Inflammatory macrophage treated with lipopolysaccharide for 1 hour (primary cell): ENCODE measurements at regions not wholly inside any gene's neighbourhood (a gene's known extent, or its start where the extent isn't known, plus 50 kb on each side); places are given as distances from the start of the nearest gene placed in this dataset.
A peak's percentile ranks its signal among the peaks of the same experiment; 100 is the strongest.

ENCODE experiments used
- DNase-seq, 2 donors: peaks; one replicate each; pipeline ENCODE4 v3.0.0-alpha.2; 2020 to 2022

DNA sequence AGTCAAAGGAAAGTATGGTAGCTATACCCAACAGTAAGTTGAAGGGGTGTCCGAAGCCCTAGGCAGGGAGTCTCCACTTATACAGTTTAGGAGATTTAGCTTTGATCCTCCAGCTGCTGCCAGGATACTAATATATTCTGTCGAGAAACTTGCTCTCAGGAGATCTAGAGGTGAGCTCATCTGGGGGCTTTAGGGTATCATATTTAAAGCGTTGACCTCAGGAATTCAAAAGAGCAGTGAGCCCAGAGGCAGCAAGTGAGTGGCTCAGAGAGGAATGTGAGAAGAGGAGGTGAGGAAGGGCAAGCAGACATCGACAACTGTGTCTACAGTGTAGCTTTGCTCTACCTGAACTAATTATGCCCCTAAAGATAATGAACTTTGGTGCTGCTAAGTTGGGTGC is 245.1 kb upstream of the LRTM1 start:
- DNase-seq, result no peak

- DNase-seq, result no peak
These were observed 242.6 kb upstream of the LRTM1 start for GRCh38 chr3:55170444-55170843.

DNA sequence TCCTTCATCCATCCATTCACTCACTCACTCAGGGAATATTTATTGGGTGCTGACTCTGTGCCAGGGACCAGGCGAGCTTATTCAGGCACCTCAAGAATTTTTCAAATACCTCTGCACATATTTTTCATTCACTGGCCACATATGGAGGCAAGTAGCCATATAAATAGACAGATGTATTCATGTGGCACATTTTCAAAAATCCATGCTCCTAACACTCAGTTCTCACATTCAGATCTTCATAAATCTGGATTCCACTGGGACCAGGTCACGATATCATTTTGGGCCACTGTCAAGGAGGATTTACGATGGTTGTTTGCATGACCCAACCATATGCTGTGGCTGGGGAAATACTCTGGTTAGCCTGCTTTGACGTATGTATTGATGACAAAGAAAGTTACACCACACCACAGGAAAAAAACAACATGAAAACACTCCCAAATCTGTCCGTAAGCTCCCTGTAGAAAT is 241.8 kb upstream of the LRTM1 start:
- no peak for DNase-seq

GRCh38 chr3:55169161-55169560 is 241.3 kb upstream of the LRTM1 start:
- no peak for DNase-seq

- no peak for DNase-seq
These were observed 239.9 kb upstream of the LRTM1 start for GRCh38 chr3:55167586-55168317.

DNA sequence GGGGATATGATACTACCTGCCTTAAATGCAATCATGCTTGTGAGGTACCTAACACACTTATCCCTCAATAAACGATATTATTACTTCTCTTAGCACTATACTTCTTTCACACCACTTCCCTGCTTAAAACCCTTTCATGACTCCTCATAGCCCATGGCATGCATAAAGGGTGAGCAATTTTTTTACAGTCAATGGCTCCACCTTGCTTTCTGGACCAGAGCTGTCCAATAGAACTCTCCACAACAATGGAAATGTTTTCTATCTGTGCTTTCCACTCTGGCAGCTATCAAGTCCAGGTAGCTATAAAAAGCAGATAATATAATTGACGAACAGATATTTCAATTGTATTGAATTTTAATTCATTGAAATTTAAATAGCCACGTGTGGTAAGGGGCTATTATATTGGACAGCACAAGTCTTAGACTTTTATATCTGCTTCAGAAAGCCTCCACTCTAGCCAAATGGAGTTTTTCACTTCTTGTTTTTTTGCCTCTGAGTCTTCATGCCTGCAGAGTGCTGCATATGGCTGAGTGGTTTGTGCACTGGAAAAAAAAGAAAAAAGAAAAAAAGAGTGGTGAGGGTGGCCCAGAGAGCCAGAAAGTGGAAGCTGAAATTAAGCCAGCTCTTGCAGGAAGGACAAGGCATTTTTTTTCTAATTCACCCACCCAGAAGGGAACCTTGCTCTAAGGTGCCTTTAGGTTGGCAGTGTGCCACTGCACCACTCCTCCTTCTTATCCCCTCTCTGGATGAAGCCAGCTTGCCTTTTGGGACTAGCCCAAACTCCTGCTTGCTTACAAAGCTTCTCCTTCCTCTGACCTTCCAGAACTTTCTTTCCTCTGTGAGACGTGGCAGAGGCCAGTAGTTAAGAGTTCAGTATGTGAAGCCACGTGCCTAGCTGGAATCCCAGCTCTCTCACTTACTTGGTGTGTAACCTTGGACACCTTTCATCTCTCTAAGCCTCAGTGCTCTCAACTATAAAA is 239.0 kb upstream of the LRTM1 start:
- no peak for DNase-seq

- DNase-seq, result no peak
These were observed 238.0 kb upstream of the LRTM1 start for GRCh38 chr3:55165704-55166405.

GRCh38 chr3:55165278-55165677 is 237.4 kb upstream of the LRTM1 start:
- no peak for DNase-seq

DNA sequence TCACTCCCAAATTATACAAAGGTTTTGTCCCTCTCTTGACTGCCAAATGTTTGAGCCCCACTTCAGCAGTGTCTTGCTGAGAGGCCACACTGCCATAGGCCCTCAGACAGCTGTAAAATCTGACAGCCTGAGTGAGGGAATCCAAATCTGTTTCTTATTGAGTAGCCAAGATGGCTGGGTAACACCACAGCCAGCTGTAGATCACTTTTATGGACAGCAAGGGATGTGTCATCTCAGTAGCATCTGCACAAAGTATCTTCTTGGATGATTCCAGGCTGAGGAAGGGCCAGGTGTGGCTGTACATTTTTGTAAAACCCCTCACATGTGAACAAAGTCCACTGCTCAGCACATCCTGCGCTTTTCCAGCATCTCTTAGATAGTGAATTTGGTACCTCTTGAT is 237.0 kb upstream of the LRTM1 start:
- DNase-seq, result no peak

DNA sequence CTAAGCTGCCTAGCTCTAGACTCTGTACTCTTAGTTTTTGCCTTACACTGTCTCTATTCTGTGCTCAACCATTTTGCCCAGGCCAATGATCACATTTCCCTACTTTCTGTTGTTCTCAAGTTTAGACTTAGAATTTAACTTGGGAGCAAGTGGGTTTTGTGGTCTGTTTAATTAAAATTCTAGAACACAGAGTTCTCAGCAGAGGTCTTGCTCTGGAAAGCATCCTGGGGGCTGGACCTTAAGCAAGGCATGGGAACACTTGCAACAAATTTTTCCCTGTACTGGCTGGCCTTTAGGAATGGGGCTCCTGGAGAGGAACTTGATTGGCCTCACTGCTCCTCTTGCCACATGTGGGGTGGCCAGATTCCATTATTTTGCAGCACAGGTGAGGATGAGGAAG is 236.3 kb upstream of the LRTM1 start:
- no peak for DNase-seq

GRCh38 chr3:55163421-55163820 is 235.6 kb upstream of the LRTM1 start:
- no peak for DNase-seq

- DNase-seq, result no peak
These were observed 234.4 kb upstream of the LRTM1 start for GRCh38 chr3:55162031-55162795.

- DNase-seq, result no peak
These were observed 233.4 kb upstream of the LRTM1 start for GRCh38 chr3:55161231-55161630.

DNA sequence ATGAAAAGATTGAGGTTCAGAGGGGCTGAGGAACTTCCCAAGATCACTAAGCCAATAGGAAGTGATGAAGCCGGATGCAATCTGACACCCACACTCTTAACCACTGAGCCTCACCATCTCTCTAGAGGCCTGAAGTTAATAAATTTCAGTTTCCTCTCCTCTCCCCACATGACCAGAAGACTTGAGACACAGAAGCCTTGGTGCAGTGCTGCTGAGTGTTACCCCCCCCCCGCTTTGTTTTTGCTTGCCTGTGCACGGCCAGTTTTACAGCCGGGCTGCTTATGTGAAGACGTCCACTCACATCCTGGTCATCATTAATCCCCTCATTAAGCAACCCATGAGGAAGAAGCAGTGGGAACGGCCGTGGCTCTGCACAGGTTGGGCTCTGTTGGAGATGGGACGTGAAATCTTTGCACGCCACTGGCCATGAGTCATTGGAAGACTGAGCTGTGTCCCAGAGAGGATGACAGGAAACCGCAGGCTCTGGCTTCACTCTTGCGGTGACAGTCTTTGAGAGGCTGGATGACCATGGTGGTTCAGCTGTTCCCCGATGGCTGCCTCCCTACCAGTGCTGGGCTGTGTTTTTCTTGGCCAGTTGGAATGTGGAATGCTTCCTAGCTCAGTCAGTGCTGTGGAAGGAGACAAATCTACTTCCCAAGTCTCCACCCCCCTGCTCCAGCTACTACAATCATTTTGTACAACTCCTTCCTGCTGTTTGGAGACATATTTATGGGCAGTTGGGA is 232.6 kb upstream of the LRTM1 start:
- peak; percentile 10 to 29 for DNase-seq

DNA sequence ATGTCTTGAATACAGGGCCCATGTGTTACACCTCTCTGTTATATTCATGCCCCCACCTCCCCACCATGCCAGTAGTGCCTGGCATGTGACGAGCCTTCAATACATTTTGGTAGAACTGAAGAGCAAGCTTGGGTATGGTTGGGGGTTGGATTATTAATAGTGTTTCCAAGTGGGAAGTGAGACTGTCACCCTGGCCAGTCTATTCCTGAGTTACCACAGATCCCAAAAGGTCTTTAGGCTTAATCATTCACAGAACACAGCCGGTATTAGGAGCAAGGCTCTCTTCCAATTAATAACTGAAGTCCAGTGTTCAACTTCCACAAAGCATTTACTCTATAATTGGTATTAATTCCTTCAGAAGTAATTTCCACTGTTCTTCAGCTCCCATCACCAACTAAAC is 231.9 kb upstream of the LRTM1 start:
- DNase-seq, result no peak

- DNase-seq, result no peak
These were observed 231.2 kb upstream of the LRTM1 start for GRCh38 chr3:55159016-55159415.

DNA sequence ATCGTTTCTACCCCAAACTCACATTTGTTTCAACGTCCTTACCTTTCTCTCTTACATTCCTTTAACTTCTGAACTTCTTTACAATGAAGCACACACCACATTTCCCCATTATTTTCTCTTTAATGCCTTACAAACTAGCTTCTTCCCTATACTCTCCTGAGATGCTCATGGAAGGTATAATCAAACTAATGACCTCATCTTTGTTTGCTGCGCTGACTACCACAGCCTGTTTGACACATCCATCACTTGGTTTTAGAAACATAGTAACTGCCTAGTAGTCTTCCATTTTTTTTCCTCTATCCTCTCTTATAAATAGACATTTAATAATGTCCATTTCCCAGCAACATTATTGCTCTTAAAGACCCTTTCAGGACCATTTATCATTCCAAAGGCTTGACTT is 230.5 kb upstream of the LRTM1 start:
- no peak for DNase-seq

GRCh38 chr3:55157731-55158130 is 229.9 kb upstream of the LRTM1 start:
- no peak for DNase-seq

DNA sequence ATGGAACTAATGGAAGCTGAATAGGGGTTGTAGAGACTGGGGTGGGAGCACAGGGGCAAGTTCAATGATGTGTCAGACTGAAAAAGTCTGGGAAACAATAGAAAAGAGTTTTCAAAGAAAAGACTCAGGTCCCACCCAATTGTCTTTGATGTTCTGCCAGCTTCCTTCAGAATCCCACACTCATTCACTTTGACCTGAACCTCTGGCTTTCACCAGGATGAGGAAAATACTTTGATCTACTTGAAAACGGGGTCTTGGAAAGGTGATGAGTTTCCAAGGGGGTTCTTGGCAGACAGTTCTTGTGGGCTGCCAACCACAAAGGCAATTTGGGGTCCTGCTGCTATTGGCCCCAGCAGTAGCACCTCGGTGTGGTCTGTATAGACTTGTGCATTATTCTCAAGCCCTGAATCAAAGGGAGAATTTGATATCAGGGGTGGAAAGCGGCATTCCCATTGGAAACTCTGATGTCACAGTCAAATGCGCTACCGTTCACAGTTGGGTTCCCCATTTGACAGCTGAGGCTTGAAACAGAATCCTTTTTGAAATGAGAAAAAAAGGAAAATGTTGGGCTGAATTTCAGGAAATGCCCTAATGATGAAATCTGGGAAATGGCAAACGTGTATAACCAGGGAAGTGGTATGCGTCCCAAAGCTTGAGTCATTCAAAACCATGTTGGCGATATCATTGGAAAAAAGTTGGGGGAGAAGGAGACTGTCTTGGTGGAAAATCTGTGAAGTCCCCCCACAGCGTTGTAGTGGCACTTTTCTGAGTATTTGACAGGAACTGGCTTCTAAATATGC is 229.2 kb upstream of the LRTM1 start:
- peak; percentile 0 to 1 for DNase-seq

- DNase-seq, result no peak
These were observed 220.2 kb upstream of the LRTM1 start for GRCh38 chr3:55147856-55148720.
